Fibroblast of lung (primary cell): ENCODE measurements at regions not wholly inside any gene's neighbourhood (a gene's known extent, or its start where the extent isn't known, plus 50 kb on each side); places are given as distances from the start of the nearest gene placed in this dataset.

Experiments used
- EZH2 ChIP-seq: IDR thresholded peaks from 2 replicates; pipeline ENCODE4 v1.5.1; 2012; ENCODE audit warnings: low read length, control low read depth, mild to moderate bottlenecking; ENCODE audit errors: missing control alignments
- TF ChIP-seq, protein P1 (sequence below), 2 donors: IDR thresholded peaks in 1 of 2; conservative IDR thresholded peaks in 1 of 2; 1 replicate in 1 of 2; 2 replicates in 1 of 2; pipeline ENCODE4 v1.5.1; 2011 to 2012; ENCODE audit warnings: low read length in 2 of 2, control low read depth in 1 of 2, inconsistent platforms in 1 of 2, low read depth in 1 of 2, mild to moderate bottlenecking in 1 of 2

DNA sequence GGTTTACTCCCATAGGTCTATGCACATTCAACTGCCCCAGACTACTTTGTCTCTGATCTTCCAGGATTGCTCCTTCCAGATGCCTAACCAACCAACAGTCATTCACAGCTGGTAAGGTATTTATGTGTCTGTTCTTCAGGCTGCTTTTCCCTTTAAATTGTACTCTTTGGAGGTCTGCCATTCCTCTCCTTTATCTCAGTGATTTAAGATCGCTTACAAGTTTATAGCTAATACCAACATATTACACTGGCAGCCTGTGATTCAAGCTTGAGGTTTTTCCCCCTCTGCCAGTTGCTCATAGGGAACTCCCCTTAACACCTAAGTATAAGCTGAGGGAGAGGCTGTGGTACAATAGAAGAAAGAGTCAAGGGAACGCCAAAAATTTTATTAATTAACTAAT, 711.7 kb upstream of the EDIL3 start:
- no peak for TF ChIP-seq EZH2
- TF ChIP-seq, protein P1, sequence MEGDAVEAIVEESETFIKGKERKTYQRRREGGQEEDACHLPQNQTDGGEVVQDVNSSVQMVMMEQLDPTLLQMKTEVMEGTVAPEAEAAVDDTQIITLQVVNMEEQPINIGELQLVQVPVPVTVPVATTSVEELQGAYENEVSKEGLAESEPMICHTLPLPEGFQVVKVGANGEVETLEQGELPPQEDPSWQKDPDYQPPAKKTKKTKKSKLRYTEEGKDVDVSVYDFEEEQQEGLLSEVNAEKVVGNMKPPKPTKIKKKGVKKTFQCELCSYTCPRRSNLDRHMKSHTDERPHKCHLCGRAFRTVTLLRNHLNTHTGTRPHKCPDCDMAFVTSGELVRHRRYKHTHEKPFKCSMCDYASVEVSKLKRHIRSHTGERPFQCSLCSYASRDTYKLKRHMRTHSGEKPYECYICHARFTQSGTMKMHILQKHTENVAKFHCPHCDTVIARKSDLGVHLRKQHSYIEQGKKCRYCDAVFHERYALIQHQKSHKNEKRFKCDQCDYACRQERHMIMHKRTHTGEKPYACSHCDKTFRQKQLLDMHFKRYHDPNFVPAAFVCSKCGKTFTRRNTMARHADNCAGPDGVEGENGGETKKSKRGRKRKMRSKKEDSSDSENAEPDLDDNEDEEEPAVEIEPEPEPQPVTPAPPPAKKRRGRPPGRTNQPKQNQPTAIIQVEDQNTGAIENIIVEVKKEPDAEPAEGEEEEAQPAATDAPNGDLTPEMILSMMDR (conservative IDR thresholded peaks at IDR 0.05 in 1 of 2, IDR thresholded peaks at IDR 0.05 in 1 of 2; ENCODE audit: low read depth in 1 of 2, low read length in 2 of 2), result no peak
